SK-N-SH treated with all-trans-retinoic acid at 6 μM for 48 hours (cell line): ENCODE measurements at regions not wholly inside any gene's neighbourhood (a gene's known extent, or its start where the extent isn't known, plus 50 kb on each side); places are given as distances from the start of the nearest gene placed in this dataset.

Experiments used
- ATAC-seq: fragments of 200-7000 bp; cut with Tn5 transposase; 3 replicates; pipeline ENCODE4 v1.9.1; 2020; ENCODE audit warnings: mild to moderate bottlenecking, moderate library complexity
- ARNTL ChIP-seq: fragments of 450-650 bp; formaldehyde crosslinking; IDR thresholded peaks from 2 replicates; pipeline ENCODE4 v1.5.0; 2020; ENCODE audit warnings: low read depth, mild to moderate bottlenecking, moderate library complexity, borderline replicate concordance
- CREB5 ChIP-seq: fragments of 250-450 bp; sonication (Bioruptor Pico); IDR thresholded peaks from 2 replicates; pipeline ENCODE4 v1.5.1; 2020; ENCODE audit warnings: low read depth, mild to moderate bottlenecking, moderate library complexity
- CSDC2 ChIP-seq: fragments of 250-450 bp; sonication (Bioruptor Pico); IDR thresholded peaks from 2 replicates; pipeline ENCODE4 v1.5.0; 2020; ENCODE audit warnings: mild to moderate bottlenecking, moderate library complexity
- CSRNP3 ChIP-seq: fragments of 250-450 bp; sonication (Bioruptor Pico); IDR thresholded peaks from 2 replicates; pipeline ENCODE4 v1.5.1; 2021; ENCODE audit warnings: mild to moderate bottlenecking, moderate library complexity
- ESRRG ChIP-seq: fragments of 250-450 bp; sonication (Bioruptor Pico); IDR thresholded peaks from 2 replicates; pipeline ENCODE4 v1.6.1; 2021; ENCODE audit warnings: mild to moderate bottlenecking
- GLIS3 ChIP-seq: fragments of 250-450 bp; sonication (Bioruptor Pico); IDR thresholded peaks from 2 replicates; pipeline ENCODE4 v1.5.0; 2020; ENCODE audit warnings: mild to moderate bottlenecking, moderate library complexity
- ISL1 ChIP-seq: fragments of 250-450 bp; sonication (Bioruptor Pico); IDR thresholded peaks from 2 replicates; pipeline ENCODE4 v2.1.2; 2022; ENCODE audit warnings: mild to moderate bottlenecking, moderate library complexity
- PATZ1 ChIP-seq: fragments of 250-450 bp; sonication (Bioruptor Pico); IDR thresholded peaks from 2 replicates; pipeline ENCODE4 v1.8.0; 2020; ENCODE audit warnings: mild to moderate bottlenecking, moderate library complexity, borderline replicate concordance
- PPARA ChIP-seq: fragments of 250-450 bp; sonication (Bioruptor Pico); IDR thresholded peaks from 2 replicates; pipeline ENCODE4 v1.5.0; 2020; ENCODE audit warnings: mild to moderate bottlenecking, borderline replicate concordance
- RARB ChIP-seq: fragments of 250-450 bp; sonication (Bioruptor Pico); IDR thresholded peaks from 2 replicates; pipeline ENCODE4 v1.8.0; 2021; ENCODE audit warnings: mild to moderate bottlenecking, moderate library complexity
- TCF4 ChIP-seq: fragments of 250-450 bp; sonication (Bioruptor Pico); IDR thresholded peaks from 2 replicates; pipeline ENCODE4 v1.8.0; 2021; ENCODE audit warnings: mild to moderate bottlenecking, moderate library complexity, borderline replicate concordance
- TSHZ2 ChIP-seq: fragments of 250-450 bp; sonication (Bioruptor Pico); IDR thresholded peaks from 2 replicates; pipeline ENCODE4 v1.5.0; 2020; ENCODE audit warnings: mild to moderate bottlenecking, moderate library complexity
- ZC3H10 ChIP-seq: fragments of 250-450 bp; sonication (Bioruptor Pico); IDR thresholded peaks from 2 replicates; pipeline ENCODE4 v1.5.1; 2021; ENCODE audit warnings: mild to moderate bottlenecking, moderate library complexity
- ZFP3 ChIP-seq: fragments of 250-450 bp; sonication (Bioruptor Pico); IDR thresholded peaks from 2 replicates; pipeline ENCODE4 v1.5.0; 2020; ENCODE audit warnings: mild to moderate bottlenecking, moderate library complexity
- ZFP30 ChIP-seq: fragments of 450-650 bp; formaldehyde crosslinking; IDR thresholded peaks from 2 replicates; pipeline ENCODE4 v1.5.0; 2022; ENCODE audit warnings: mild to moderate bottlenecking, moderate library complexity
- ZNF565 ChIP-seq: fragments of 450-650 bp; formaldehyde crosslinking; conservative IDR thresholded peaks from 2 replicates; pipeline ENCODE4 v1.5.0; 2020; ENCODE audit warnings: low read depth, mild to moderate bottlenecking, moderate library complexity
- ZNF70 ChIP-seq: fragments of 450-650 bp; formaldehyde crosslinking; IDR thresholded peaks from 2 replicates; pipeline ENCODE4 v1.5.0; 2020; ENCODE audit warnings: mild to moderate bottlenecking, moderate library complexity
- ZNF8 ChIP-seq: fragments of 450-650 bp; formaldehyde crosslinking; IDR thresholded peaks from 2 replicates; pipeline ENCODE4 v1.5.0; 2020; ENCODE audit warnings: mild to moderate bottlenecking, moderate library complexity

DNA sequence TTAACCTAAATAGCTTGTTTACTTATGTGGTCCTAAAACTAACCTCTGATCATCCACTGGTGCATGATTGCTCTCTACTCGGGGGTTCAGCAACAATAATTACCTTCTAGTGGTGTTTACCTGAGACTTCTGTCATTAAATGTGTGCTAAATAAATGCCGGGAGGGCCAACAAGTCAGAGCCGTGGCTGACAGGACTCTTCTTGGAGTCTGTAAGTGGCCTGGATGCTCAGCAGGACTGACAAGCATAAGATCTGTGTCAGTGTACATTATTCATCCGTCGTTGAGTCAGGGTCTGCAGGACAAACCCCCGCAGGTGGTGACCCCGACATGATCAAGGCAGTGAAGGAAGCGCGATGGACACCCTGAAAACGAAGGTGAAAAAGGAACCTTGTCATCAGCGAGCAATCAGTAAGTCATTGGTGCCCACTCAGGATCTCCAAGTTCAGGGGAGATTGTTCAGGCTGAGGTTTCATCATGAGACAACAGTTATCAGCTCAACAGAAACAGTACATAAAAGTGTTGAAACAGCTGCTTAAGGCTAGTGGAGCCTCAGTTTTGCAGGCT is 1466.9 kb downstream of the UQCRFS1 start:
- TF ChIP-seq ZFP30 (CRISPR knock-in tag) (no peak), ISL1 (no peak), CREB5 (no peak), PPARA (no peak), CSRNP3 (CRISPR knock-in tag) (no peak), ZNF565 (CRISPR knock-in tag) (no peak)
- ATAC-seq: no peak

- TF ChIP-seq TSHZ2 (CRISPR knock-in tag) (no peak), ARNTL (CRISPR knock-in tag) (no peak), ZNF8 (CRISPR knock-in tag) (no peak), ZFP30 (CRISPR knock-in tag) (no peak), CREB5 (no peak), CSDC2 (CRISPR knock-in tag) (no peak), RARB (CRISPR knock-in tag) (no peak), TCF4 (CRISPR knock-in tag) (no peak), ESRRG (CRISPR knock-in tag) (no peak), GLIS3 (CRISPR knock-in tag) (no peak), ZC3H10 (no peak), ZNF70 (CRISPR knock-in tag) (no peak)
- ATAC-seq: no peak
These were observed 1467.8 kb downstream of the UQCRFS1 start for GRCh38 chr19:27744926-27745768.

- ATAC-seq: no peak
- TF ChIP-seq ZC3H10 (no peak), CREB5 (no peak), ISL1 (no peak), ARNTL (CRISPR knock-in tag) (no peak), ZNF70 (CRISPR knock-in tag) (no peak), GLIS3 (CRISPR knock-in tag) (no peak), CSDC2 (CRISPR knock-in tag) (no peak), ZFP3 (no peak), ESRRG (CRISPR knock-in tag) (no peak), RARB (CRISPR knock-in tag) (no peak), TSHZ2 (CRISPR knock-in tag) (no peak), CSRNP3 (CRISPR knock-in tag) (no peak), PATZ1 (CRISPR knock-in tag) (no peak), TCF4 (CRISPR knock-in tag) (no peak)
These were observed 1470.9 kb downstream of the UQCRFS1 start for GRCh38 chr19:27742041-27742440.
